ENCODE measurements at regions not wholly inside any gene's neighbourhood (a gene's known extent, or its start where the extent isn't known, plus 50 kb on each side); places are given as distances from the start of the nearest gene placed in this dataset.

GRCh38 chr4:79078339-79078738 lies 139.1 kb upstream of the PAQR3 start:
- DNase-seq, result no peak

- no peak for DNase-seq
Observed at GRCh38 chr4:79074040-79074439, 134.8 kb upstream of the PAQR3 start.

- DNase-seq, result no peak
Observed at GRCh38 chr4:79073471-79073870, 134.2 kb upstream of the PAQR3 start.

GRCh38 chr4:79065262-79065661 lies 126.0 kb upstream of the PAQR3 start:
- DNase-seq, result no peak

- no peak for DNase-seq
Observed at GRCh38 chr4:79064806-79065205, 125.6 kb upstream of the PAQR3 start.

GRCh38 chr4:79059631-79060399 lies 120.6 kb upstream of the PAQR3 start:
- no peak for DNase-seq

GRCh38 chr4:79057772-79058171 lies 118.5 kb upstream of the PAQR3 start:
- no peak for DNase-seq

GRCh38 chr4:79053754-79054153 lies 114.5 kb upstream of the PAQR3 start:
- no peak for DNase-seq

- DNase-seq, result no peak
Observed at GRCh38 chr4:79050541-79050880, 111.3 kb upstream of the PAQR3 start.

GRCh38 chr4:79049840-79050540 lies 110.8 kb upstream of the PAQR3 start:
- no peak for DNase-seq

GRCh38 chr4:79048878-79049277 lies 109.6 kb upstream of the PAQR3 start:
- DNase-seq, result no peak

GRCh38 chr4:79047316-79047715 lies 108.1 kb upstream of the PAQR3 start:
- DNase-seq, result no peak

GRCh38 chr4:79046016-79046592 lies 106.9 kb upstream of the PAQR3 start:
- peak; percentile 45 for DNase-seq

- no peak for DNase-seq
Observed at GRCh38 chr4:79044141-79044659, 105.0 kb upstream of the PAQR3 start.

- no peak for DNase-seq
Observed at GRCh38 chr4:79043138-79043537, 103.9 kb upstream of the PAQR3 start.

GRCh38 chr4:79042079-79042674 lies 102.9 kb upstream of the PAQR3 start:
- peak; percentile 46 for DNase-seq

- DNase-seq, result no peak
Observed at GRCh38 chr4:79034544-79034943, 95.3 kb upstream of the PAQR3 start.

GRCh38 chr4:79030973-79031372 lies 91.7 kb upstream of the PAQR3 start:
- DNase-seq, result no peak

GRCh38 chr4:79027656-79028055 lies 88.4 kb upstream of the PAQR3 start:
- DNase-seq, result no peak

GRCh38 chr4:79025170-79025569 lies 85.9 kb upstream of the PAQR3 start:
- DNase-seq, result no peak

- no peak for DNase-seq
Observed at GRCh38 chr4:79023799-79024770, 84.8 kb upstream of the PAQR3 start.

- no peak for DNase-seq
Observed at GRCh38 chr4:79022529-79022928, 83.3 kb upstream of the PAQR3 start.
